ENCODE measurements at regions not wholly inside any gene's neighbourhood (a gene's known extent, or its start where the extent isn't known, plus 50 kb on each side); places are given as distances from the start of the nearest gene placed in this dataset.

DNA sequence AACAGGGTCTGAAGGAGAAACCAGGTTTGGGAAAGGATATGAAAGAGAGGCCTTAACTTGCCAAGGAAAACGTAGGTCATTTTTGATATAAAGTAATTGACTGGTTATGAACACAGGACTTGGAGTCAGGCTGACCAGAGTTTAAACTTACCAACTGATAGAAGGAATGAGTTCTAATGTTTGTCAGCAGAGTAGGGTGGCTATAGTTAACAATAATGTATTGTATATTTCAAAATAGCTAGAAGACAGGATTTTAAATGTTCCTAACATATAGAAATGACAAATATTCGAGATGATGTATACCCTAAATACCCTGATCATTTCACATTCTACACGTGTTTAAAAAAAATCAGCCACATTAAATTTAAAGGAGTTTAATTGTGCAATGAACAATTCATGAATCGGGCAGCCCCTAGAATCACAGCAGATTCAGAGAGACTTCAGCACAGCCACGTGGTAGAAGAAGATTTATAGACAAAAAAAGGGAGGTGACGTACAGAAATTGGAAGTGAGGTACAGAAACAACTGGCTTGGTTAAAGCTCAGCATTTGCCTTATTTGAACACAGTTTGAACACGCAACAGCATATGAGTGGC lies 52.5 kb upstream of the PLEKHG7 start:
- no peak for FAIRE-seq
- DNase-seq (ENCODE audit: low spot score in 2 of 2) = no peak

GRCh38 chr12:92649511-92650227 lies 53.1 kb upstream of the PLEKHG7 start:
- peak; percentile 31 for FAIRE-seq
- DNase-seq (ENCODE audit: low spot score in 2 of 2) = peak; percentile 10 to 62

GRCh38 chr12:92648242-92649031 lies 54.4 kb upstream of the PLEKHG7 start:
- DNase-seq (ENCODE audit: low spot score in 2 of 2) (no peak), FAIRE-seq (no peak)

GRCh38 chr12:92641291-92641690 lies 61.5 kb upstream of the PLEKHG7 start:
- FAIRE-seq (no peak), DNase-seq (ENCODE audit: low spot score in 2 of 2) (no peak)

GRCh38 chr12:92640691-92641090 lies 62.1 kb upstream of the PLEKHG7 start:
- FAIRE-seq (no peak), DNase-seq (ENCODE audit: low spot score in 2 of 2) (no peak)

DNA sequence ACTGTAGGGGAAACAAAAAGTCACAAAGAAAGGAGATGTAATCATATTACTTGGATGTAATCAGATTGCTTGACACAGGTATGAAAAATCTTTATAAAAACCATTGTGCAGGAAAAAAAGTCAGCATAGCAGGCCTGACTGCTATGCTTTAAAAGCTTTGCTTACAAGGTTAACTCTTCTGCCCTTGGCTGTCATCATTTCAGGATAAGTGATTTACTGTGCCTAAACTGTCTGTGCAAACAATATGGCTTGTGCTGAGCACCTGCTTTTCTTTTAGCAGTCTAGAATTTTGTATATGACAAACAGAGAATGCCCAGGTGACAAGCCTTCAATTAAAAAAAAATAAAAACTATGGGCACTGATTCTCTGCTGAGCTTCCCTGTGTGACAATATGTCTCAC lies 63.8 kb upstream of the PLEKHG7 start:
- no peak for DNase-seq (ENCODE audit: low spot score in 2 of 2)
- FAIRE-seq = no peak

DNA sequence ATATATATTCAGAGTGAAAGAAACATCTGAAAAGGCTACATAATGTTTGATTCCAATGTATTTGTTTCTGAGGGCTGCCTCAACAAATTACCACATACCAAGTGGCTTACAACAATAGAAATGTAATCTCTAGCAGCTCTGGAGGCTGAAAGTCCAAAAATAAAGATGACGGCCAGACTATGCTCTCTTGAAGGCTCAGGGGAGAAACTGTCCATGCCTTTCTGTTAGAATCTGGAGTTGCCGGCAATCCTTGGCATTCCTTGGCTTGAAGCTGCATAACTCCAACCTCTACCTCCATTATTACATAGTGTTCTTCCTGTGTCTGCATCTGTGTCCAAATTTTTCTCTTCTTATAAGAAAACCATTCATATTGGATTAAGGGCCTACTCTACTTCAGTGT lies 68.1 kb upstream of the PLEKHG7 start:
- FAIRE-seq (no peak), DNase-seq (ENCODE audit: low spot score in 2 of 2) (no peak)

DNA sequence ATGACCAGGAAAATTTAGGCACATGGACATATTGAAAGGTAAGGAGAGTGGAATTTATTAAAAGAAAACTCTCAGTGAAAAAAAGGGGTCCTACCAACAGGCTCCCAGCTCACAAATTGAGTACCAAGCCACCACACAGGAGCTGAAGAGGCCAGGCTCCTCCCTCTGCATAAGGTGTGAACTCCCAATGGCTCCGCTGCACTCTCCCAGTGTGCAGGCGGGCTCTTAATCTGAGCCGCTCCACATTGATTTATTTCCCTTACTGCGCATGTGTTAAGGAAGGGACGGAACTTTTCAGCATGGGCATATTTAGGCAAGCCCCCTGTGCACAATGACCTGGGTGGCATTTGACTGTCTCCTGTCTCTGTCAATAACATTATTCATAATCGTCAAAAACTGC lies 68.6 kb upstream of the PLEKHG7 start:
- DNase-seq (ENCODE audit: low spot score in 2 of 2) (no peak), FAIRE-seq (no peak)

GRCh38 chr12:92630968-92631367 lies 71.8 kb upstream of the PLEKHG7 start:
- FAIRE-seq (no peak), DNase-seq (ENCODE audit: low spot score in 2 of 2) (no peak)

DNA sequence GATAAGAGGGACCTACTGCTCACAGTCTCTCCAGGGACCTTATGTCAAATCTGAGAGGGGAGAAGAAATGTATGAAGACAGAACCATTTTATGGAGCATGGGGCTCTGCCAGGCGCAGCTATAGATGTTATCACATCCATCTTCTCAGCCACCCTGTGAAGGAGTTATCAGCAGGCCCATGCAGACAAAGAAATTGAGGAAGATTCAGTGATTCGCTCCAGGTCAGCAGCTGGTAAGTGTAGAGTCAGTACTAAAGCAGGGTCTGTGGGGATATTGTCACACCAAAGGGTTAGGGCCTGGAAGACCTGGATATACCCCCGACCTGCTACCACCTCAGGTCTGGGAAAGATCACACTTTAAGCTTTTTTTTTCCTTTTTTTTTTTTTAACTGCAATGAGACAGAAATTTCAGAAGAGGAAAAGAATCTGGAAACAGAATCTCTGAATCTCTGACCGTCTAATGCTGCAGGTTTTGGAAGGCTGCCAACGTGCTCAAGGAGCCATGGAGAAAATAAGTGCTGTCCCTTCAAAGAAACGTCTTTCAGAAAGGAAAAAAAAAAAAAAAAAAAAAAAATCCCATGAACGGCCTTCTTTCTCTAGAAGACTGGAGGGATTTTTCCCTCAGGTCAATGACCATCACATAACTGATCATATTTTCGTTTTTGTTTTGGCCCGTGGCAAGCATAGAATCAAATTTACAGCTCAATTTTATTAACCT lies 73.3 kb upstream of the PLEKHG7 start:
- DNase-seq (ENCODE audit: low spot score in 2 of 2) (no peak), FAIRE-seq (no peak)

DNA sequence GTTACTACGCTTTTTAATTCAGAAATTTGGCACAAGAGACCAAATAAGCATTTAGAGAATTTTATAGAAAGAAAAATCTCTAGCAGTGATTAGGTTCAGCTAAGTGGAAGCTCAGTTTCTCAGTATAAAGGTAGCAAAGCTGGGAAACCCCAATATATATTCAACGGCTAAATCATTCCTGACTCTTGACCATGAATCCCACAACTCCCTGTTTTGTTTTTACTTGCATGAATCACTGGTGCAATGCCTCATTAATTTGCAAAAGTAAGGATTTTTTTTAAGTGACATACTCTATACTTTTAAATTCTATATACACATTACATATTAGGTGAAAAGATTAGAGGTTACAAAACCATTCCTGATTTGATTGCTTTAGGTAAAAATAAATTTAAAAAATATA lies 74.3 kb upstream of the PLEKHG7 start:
- no peak for FAIRE-seq
- no peak for DNase-seq (ENCODE audit: low spot score in 2 of 2)

GRCh38 chr12:92627511-92627910 lies 75.3 kb upstream of the PLEKHG7 start:
- no peak for DNase-seq (ENCODE audit: low spot score in 2 of 2)
- FAIRE-seq = no peak

DNA sequence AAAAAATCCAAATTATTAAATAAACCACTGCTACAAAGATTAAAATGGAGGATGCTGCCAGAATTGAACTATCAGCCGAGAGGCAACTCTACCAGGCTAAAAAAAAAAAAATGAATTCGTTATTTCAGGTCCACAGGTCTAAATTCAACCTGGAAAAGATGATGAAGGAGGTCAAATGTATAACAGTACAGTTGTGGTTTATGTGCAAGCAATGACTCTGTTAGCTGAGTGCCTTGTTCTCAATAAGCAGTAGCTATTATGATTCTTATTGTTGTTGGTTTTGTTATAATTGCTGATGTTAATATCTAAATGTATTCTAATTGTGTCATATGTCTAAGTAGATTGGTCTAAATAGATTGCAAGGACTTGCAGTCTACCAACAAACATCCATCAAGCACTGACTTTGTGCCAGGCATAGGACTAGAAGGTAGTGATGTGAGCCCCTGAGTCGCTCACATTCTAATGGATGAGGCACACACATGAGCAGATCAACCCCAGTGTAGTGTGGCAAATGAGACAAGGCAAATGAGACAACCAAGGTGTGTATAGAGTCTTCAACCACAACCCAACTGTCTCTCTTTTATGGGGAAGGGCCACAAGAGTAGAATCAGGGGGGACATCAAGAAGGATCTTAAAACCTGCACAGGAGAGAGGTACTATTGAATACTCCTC lies 77.0 kb upstream of the PLEKHG7 start:
- FAIRE-seq = no peak
- DNase-seq (ENCODE audit: low spot score in 2 of 2) = no peak

- no peak for DNase-seq (ENCODE audit: low spot score in 2 of 2)
- no peak for FAIRE-seq
Observed at GRCh38 chr12:92624236-92624635, 78.6 kb upstream of the PLEKHG7 start.

GRCh38 chr12:92623386-92623785 lies 79.4 kb upstream of the PLEKHG7 start:
- FAIRE-seq = no peak

DNA sequence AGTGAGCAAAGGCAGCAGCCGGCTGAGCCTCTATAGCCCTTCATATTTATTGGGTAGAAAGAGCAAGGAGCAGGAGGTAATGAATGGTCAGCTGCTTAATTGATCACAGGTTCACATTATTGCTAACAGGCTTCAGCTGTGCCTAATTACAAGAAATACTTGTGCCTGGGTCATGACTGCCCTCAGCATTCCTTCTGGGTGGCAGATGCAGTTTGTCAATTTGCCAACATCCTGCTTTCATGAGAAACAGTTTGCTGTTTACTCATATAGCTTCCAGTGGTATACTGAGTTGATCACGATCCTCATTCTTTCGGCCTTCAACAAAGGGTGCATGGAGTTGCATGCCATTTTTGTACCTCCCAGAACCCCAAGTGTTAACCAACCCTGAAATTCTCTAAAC lies 81.0 kb upstream of the PLEKHG7 start:
- FAIRE-seq (no peak), DNase-seq (ENCODE audit: low spot score in 2 of 2) (no peak)

More at GRCh38 chr12:92623386-92623785, 79.4 kb upstream of the PLEKHG7 start:
- DNase-seq (ENCODE audit: low spot score in 2 of 2) = no peak

DNA sequence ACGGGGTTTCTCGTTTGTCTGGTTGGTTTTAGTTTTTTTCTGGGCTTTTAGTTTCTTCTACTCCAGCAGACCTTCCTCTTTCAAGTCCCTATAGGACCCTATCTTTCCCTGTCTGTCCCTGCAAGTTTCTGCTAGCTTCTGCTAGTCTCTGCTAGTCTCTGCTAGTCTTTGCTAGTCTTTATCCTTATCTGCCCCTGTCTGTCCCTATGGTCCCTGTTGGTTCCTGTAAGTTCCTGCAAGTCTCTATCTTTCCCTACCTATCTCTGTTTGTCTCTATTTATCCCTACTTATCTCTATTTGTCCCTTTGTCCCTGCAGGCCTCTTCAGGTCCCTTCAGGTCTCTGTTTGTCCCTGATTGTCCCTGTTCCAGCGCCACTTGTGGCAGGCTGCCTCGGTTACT lies 81.5 kb upstream of the PLEKHG7 start:
- FAIRE-seq = no peak
- no peak for DNase-seq (ENCODE audit: low spot score in 2 of 2)

DNA sequence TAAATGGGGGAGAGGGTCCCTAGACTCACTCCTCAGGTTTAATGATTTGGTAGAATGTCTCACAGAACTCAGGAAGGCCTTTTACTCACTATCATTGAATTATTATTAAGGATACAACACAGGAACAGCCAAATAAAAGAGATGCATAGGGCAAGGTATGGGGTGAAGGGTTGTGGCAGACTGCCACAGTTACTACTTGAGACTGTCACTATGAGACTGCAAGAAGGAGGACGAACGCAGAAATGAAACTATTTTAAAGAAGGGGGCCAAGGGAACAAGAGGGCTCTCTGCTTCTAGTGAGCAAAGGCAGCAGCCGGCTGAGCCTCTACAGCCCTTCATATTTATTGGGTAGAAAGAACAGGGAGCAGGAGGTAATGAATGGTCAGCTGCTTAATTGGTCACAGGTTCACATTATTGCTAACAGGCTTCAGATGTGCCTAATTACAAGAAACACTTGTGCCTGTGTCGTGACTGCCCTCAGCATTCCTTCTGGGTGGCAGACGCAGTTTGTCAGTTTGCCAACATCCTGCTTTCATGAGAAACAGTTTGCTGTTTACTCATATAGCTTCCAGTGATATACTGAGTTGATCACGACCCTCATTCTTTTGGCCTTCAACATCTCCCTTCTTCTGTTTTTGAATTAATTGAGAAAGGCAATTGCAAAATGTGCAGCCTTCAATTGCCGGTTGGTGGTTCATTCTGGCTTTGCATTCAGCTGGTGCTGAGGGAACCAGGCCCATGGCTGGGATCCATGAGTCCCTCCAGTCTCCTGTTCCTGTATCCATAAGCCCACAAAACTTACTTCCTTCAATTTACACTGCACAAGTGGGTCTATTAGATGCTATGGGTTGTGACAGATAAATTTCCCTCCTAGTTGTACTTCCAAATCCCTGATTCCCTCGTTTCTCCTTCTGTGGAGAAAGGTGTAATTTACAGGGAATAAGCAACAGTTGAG lies 82.8 kb upstream of the PLEKHG7 start:
- FAIRE-seq = no peak
- no peak for DNase-seq (ENCODE audit: low spot score in 2 of 2)

DNA sequence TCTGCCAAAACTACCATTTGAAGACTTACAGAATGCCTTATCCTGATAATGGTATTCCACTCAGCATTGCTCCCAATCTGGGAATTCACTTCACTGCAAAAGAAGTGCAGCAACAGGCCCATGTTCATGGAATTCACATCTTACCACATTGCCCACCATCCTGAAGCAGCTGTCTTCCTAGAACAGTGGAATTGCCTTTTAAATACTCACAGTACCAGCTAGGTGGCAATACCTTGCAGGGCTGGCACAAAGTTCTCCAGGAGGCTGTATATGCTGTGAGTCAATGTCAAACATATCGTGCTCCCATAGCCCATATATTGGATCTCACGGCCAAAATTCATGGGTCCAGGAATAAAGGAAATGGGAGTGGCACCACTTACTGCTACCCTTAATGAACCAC lies 83.8 kb upstream of the PLEKHG7 start:
- DNase-seq (ENCODE audit: low spot score in 2 of 2) (no peak), FAIRE-seq (no peak)
